K562 (cell line): ENCODE measurements at regions not wholly inside any gene's neighbourhood (a gene's known extent, or its start where the extent isn't known, plus 50 kb on each side); places are given as distances from the start of the nearest gene placed in this dataset.

Source experiments
- ATAC-seq: fragments of 200-7000 bp; cut with Tn5 transposase; 3 replicates; pipeline ENCODE4 v1.9.1; 2020; ENCODE audit warnings: moderate library complexity
- BruUV-seq: library from RNA; stranded (reverse); fragments of 400-500 nt; replicated peaks from 2 replicates; lab custom pipeline; 2021; lab: Mats Ljungman, UMichigan
- CTCF ChIA-PET: fragments of 300-600 bp; formaldehyde crosslinking; extraction: SDS; loops from one replicate; lab custom pipeline; 2021; ENCODE audit warnings: low intra/inter-chr PET ratio; lab: Yijun Ruan, JAX
- POLR2A ChIA-PET: fragments of 300-600, 350-650 bp; sonication (Branson Sonifier 250); formaldehyde crosslinking; extraction: SDS; loops from one replicate; lab custom pipeline; 2021; ENCODE audit warnings: antibody characterized with exemption, inconsistent platforms; lab: Yijun Ruan, JAX
- DNase-seq, 4 experiments: peaks; one replicate each; pipeline versions ENCODE4 v3.0.0 to v3.0.0-alpha.2; 2011 to 2018; ENCODE audit warnings: low spot score in 3 of 4, mixed read lengths in 3 of 4; ENCODE audit errors: extremely low read depth in 1 of 4
- FAIRE-seq: peaks from 2 replicates; lab custom pipeline; 2011; peaks lifted over from hg19 to GRCh38; lab: Jason Lieb, UNC
- H2AFZ ChIP-seq: 2 replicates; pipeline ENCODE4 v1.6.0; 2011; ENCODE audit warnings: low read depth, low read length, control low read depth, inconsistent platforms
- H3K27ac ChIP-seq: fragments of 200-600 bp; 3 replicates; pipeline ENCODE4 v1.8.0; 2011; ENCODE audit warnings: low read depth, mild to moderate bottlenecking, control low read depth, inconsistent platforms, low read length, moderate library complexity, mixed read lengths; ENCODE audit errors: extremely low read depth
- H3K27me3 ChIP-seq, 2 experiments: fragments of 300-600 bp in 1 of 2; 2 replicates in 1 of 2; 3 replicates in 1 of 2; pipeline versions ENCODE4 v1.6.0 to v1.8.0; 2011; ENCODE audit warnings: inconsistent platforms in 2 of 2, low read length in 2 of 2, mild to moderate bottlenecking in 1 of 2, mixed read lengths in 1 of 2, moderate library complexity in 1 of 2; ENCODE audit not compliant: control insufficient read depth in 2 of 2, insufficient read depth in 2 of 2
- H3K36me3 ChIP-seq: fragments of 300-600 bp; 3 replicates; pipeline ENCODE4 v1.8.0; 2011; ENCODE audit warnings: mild to moderate bottlenecking, low read length, inconsistent platforms; ENCODE audit not compliant: control insufficient read depth, insufficient read depth
- H3K4me1 ChIP-seq, 2 experiments: fragments of 200-600 bp in 1 of 2; replicated peaks in 1 of 2; 2 replicates in 1 of 2; 3 replicates in 1 of 2; pipeline versions ENCODE4 v1.5.1 to v1.8.0; 2011; ENCODE audit warnings: inconsistent platforms in 2 of 2, low read length in 2 of 2, mild to moderate bottlenecking in 1 of 2, mixed read lengths in 1 of 2, moderate library complexity in 1 of 2; ENCODE audit not compliant: control insufficient read depth in 2 of 2, insufficient read depth in 2 of 2
- H3K4me2 ChIP-seq: 2 replicates; pipeline ENCODE4 v1.6.1; 2011; ENCODE audit warnings: low read length, control low read depth, inconsistent platforms, mixed read lengths; ENCODE audit not compliant: insufficient read depth
- H3K4me3 ChIP-seq: fragments of 200-600 bp; sonication (generic), shearing (Covaris generic); 2 replicates; pipeline ENCODE4 v1.5.1; 2016; ENCODE audit warnings: control low read depth, inconsistent platforms
- H3K79me2 ChIP-seq: fragments of 200-600 bp; 3 replicates; pipeline ENCODE4 v1.8.0; 2011; ENCODE audit warnings: low read length, inconsistent platforms; ENCODE audit not compliant: control insufficient read depth, insufficient read depth
- H3K9ac ChIP-seq, 2 experiments: 2 replicates each; pipeline versions ENCODE4 v1.6.0 to v1.6.1; 2011; ENCODE audit warnings: low read depth in 2 of 2, low read length in 2 of 2, control low read depth in 1 of 2, inconsistent platforms in 1 of 2, mild to moderate bottlenecking in 1 of 2, mixed read lengths in 1 of 2; ENCODE audit not compliant: insufficient read depth in 1 of 2
- H3K9me1 ChIP-seq: one replicate; pipeline ENCODE4 v1.6.0; 2011; ENCODE audit warnings: inconsistent platforms, mild to moderate bottlenecking, low read length, moderate library complexity; ENCODE audit not compliant: control insufficient read depth, insufficient read depth
- H3K9me3 ChIP-seq: replicated peaks from 2 replicates; pipeline ENCODE4 v1.5.1; 2011; ENCODE audit warnings: low read depth, low read length, inconsistent platforms; ENCODE audit not compliant: control insufficient read depth, insufficient read depth
- H4K20me1 ChIP-seq: replicated peaks from 2 replicates; pipeline ENCODE4 v1.6.1; 2011; ENCODE audit warnings: low read length, inconsistent platforms, mixed read lengths; ENCODE audit not compliant: control insufficient read depth, insufficient read depth
- BCL6 ChIP-seq: fragments of 250-450 bp; sonication (Bioruptor Pico); IDR thresholded peaks from 2 replicates; pipeline ENCODE4 v1.4.0; 2020
- CCAR2 ChIP-seq: fragments of 200-400 bp; formaldehyde crosslinking; IDR thresholded peaks from 2 replicates; pipeline ENCODE4 v1.6.1; 2017; ENCODE audit warnings: mild to moderate bottlenecking, low read depth, low read length
- HSF4 ChIP-seq: fragments of 250-450 bp; sonication (Bioruptor Pico); IDR thresholded peaks from 2 replicates; pipeline ENCODE4 v2.1.2; 2022; ENCODE audit warnings: mild to moderate bottlenecking, moderate library complexity, borderline replicate concordance
- MAFK ChIP-seq: IDR thresholded peaks from 2 replicates; pipeline ENCODE4 v1.6.1; 2011; ENCODE audit warnings: low read length, improper control_type of control experiment
- PHF8 ChIP-seq: fragments of 200-600 bp; sonication (generic); IDR thresholded peaks from 2 replicates; pipeline ENCODE4 v1.6.1; 2012; ENCODE audit warnings: mixed run types, mild to moderate bottlenecking, inconsistent platforms, low read length, moderate library complexity, borderline replicate concordance
- POLR2B ChIP-seq: fragments of 450-650 bp; IDR thresholded peaks from 2 replicates; pipeline ENCODE4 v1.6.1; 2018; ENCODE audit warnings: low read depth; ENCODE audit not compliant: partially characterized antibody
- RFX7 ChIP-seq: fragments of 250-450 bp; sonication (Bioruptor Pico); IDR thresholded peaks from 2 replicates; pipeline ENCODE4 v1.5.1; 2021; ENCODE audit warnings: mild to moderate bottlenecking
- SREBF1 ChIP-seq: fragments of 150-350 bp; IDR thresholded peaks from 2 replicates; pipeline ENCODE4 v1.6.1; 2014; ENCODE audit warnings: antibody characterized with exemption, low read depth, low read length, borderline replicate concordance
- STAG1 ChIP-seq: sonication (generic); formaldehyde crosslinking; IDR thresholded peaks from 2 replicates; pipeline ENCODE4 v1.5.0; 2020; ENCODE audit warnings: missing genetic modification reagents, borderline replicate concordance
- TAF9B ChIP-seq: fragments of 450-650 bp; IDR thresholded peaks from 2 replicates; pipeline ENCODE4 v1.6.1; 2018; ENCODE audit warnings: mild to moderate bottlenecking; ENCODE audit not compliant: partially characterized antibody
- ZFP30 ChIP-seq: fragments of 250-450 bp; sonication (Bioruptor Pico); IDR thresholded peaks from 2 replicates; pipeline ENCODE4 v1.8.0; 2022; ENCODE audit warnings: moderate library complexity, mild to moderate bottlenecking, inconsistent platforms, borderline replicate concordance
- ZFX ChIP-seq: sonication (generic); formaldehyde crosslinking; IDR thresholded peaks from 2 replicates; pipeline ENCODE4 v1.8.0; 2022; ENCODE audit warnings: mild to moderate bottlenecking, missing genetic modification reagents, moderate library complexity
- ZNF589 ChIP-seq: fragments of 200-800 bp; sonication (Bioruptor generic); IDR thresholded peaks from 2 replicates; pipeline ENCODE4 v1.6.1; 2016; ENCODE audit warnings: low read depth, missing genetic modification characterization, missing compliant biosample characterization
- ZNF77 ChIP-seq: fragments of 250-450 bp; sonication (Bioruptor Pico); IDR thresholded peaks from 2 replicates; pipeline ENCODE4 v1.5.0; 2020
- WGBS: fragments of 100-300 bp; shearing (Covaris generic); methylation state at CpG from one replicate; pipeline ENCODE4 v1.1.6; 2016; ENCODE audit warnings: low coverage, mixed read lengths; ENCODE audit not compliant: insufficient coverage; ENCODE audit errors: missing lambda C conversion rate; 5-methylcytosine and 5-hydroxymethylcytosine counted together
- in situ Hi-C: fragments of 300-500 bp; cut with MboI; formaldehyde crosslinking; loops from 4 replicates; pipeline ENCODE4 v1.15.0; 2018; ENCODE audit warnings: inconsistent platforms, mixed read lengths
- intact Hi-C: fragments of 100-400 bp; cut with micrococcal nuclease; formaldehyde crosslinking; loops from 2 replicates; pipeline ENCODE4 v1.14.2; 2022
- TF ChIP-seq, protein P1 (sequence below): sonication (generic); formaldehyde crosslinking; IDR thresholded peaks from 2 replicates; pipeline ENCODE4 v1.8.0; 2022; ENCODE audit warnings: mild to moderate bottlenecking, low read depth, missing genetic modification reagents
- TF ChIP-seq, protein P2 (sequence below): fragments of 250-450 bp; sonication (Bioruptor Pico); IDR thresholded peaks from 2 replicates; pipeline ENCODE4 v1.9.0; 2021; ENCODE audit warnings: mild to moderate bottlenecking, inconsistent platforms
- TF ChIP-seq, protein P3 (sequence below): sonication (generic); formaldehyde crosslinking; IDR thresholded peaks from 2 replicates; pipeline ENCODE4 v1.8.0; 2022; ENCODE audit warnings: missing genetic modification reagents, mild to moderate bottlenecking, borderline replicate concordance

DNA sequence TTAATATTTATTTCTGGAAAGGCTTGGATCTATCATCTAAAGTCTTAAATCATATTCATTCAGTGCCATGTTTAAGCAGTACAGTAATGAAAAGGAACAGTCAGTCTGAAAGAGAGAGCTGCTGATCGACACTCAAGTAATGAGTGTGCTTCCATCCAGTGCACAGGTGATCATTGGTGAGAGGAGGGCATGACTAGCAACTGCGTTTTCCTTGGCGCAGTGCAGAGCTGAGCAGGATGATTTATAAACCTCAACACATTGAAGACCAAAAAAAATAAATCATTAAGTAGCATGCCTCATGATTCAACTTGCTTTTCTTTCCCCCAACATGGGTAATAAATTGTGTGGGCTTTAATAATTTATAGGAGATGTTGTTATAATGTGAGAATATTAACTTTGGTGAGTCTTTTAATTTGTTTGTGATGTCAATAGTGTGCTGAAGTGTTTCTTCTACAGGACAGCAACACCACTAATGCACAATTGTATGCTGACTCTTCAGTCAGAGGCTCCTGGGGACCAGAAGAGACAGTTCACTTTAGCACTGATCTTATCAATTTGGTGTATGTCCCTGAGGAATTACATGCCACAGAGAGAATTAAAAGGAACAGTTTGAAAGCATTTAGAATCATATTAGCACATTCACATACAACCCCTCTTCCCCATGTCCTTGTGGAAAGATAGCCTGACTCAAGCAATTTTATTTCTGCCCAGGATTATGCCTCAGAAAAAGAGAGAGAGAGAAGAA lies 199.7 kb upstream of the ADGRL2 start:
- H3K79me2 ChIP-seq: no peaks in the 10 kb centered on the region
- DNase-seq (no peak), FAIRE-seq (no peak), ATAC-seq (no peak)
- intact Hi-C loops: no loop called here
- no peaks in the 10 kb centered on the region for H3K4me1 ChIP-seq
- H3K9me3 ChIP-seq: no peaks in the 10 kb centered on the region
- H3K36me3 ChIP-seq: no peaks in the 10 kb centered on the region
- H3K9me1 ChIP-seq: no peaks in the 10 kb centered on the region
- H3K4me2 ChIP-seq: no peak overlapping the region
- in situ Hi-C loops: no loop called here
- no peak overlapping the region for H3K9ac ChIP-seq
- no TSS peak for BruUV-seq
- H3K27me3 ChIP-seq: no peaks in the 10 kb centered on the region
- no peaks in the 10 kb centered on the region for H4K20me1 ChIP-seq
- WGBS: 0% methylated on average over 3 of the region's 3 CpGs
- no peak overlapping the region for H3K27ac ChIP-seq
- POLR2A ChIA-PET: no interaction called here
- H2AFZ ChIP-seq: no peak overlapping the region
- no peak overlapping the region for H3K4me3 ChIP-seq
- TF ChIP-seq, protein P1, sequence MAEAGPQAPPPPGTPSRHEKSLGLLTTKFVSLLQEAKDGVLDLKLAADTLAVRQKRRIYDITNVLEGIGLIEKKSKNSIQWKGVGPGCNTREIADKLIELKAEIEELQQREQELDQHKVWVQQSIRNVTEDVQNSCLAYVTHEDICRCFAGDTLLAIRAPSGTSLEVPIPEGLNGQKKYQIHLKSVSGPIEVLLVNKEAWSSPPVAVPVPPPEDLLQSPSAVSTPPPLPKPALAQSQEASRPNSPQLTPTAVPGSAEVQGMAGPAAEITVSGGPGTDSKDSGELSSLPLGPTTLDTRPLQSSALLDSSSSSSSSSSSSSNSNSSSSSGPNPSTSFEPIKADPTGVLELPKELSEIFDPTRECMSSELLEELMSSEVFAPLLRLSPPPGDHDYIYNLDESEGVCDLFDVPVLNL: no peak
- TF ChIP-seq ZFX (CRISPR knock-in tag) (no peak), BCL6 (CRISPR knock-in tag) (no peak), ZNF77 (CRISPR knock-in tag) (no peak), ZFP30 (no peak), POLR2B (no peak), ZNF589 (CRISPR knock-in tag) (no peak), TAF9B (no peak), SREBF1 (no peak), HSF4 (CRISPR knock-in tag) (no peak), MAFK (no peak), STAG1 (no peak), CCAR2 (no peak), RFX7 (no peak), PHF8 (no peak)
- TF ChIP-seq, protein P2, sequence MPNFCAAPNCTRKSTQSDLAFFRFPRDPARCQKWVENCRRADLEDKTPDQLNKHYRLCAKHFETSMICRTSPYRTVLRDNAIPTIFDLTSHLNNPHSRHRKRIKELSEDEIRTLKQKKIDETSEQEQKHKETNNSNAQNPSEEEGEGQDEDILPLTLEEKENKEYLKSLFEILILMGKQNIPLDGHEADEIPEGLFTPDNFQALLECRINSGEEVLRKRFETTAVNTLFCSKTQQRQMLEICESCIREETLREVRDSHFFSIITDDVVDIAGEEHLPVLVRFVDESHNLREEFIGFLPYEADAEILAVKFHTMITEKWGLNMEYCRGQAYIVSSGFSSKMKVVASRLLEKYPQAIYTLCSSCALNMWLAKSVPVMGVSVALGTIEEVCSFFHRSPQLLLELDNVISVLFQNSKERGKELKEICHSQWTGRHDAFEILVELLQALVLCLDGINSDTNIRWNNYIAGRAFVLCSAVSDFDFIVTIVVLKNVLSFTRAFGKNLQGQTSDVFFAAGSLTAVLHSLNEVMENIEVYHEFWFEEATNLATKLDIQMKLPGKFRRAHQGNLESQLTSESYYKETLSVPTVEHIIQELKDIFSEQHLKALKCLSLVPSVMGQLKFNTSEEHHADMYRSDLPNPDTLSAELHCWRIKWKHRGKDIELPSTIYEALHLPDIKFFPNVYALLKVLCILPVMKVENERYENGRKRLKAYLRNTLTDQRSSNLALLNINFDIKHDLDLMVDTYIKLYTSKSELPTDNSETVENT: no peak
- TF ChIP-seq, protein P3, sequence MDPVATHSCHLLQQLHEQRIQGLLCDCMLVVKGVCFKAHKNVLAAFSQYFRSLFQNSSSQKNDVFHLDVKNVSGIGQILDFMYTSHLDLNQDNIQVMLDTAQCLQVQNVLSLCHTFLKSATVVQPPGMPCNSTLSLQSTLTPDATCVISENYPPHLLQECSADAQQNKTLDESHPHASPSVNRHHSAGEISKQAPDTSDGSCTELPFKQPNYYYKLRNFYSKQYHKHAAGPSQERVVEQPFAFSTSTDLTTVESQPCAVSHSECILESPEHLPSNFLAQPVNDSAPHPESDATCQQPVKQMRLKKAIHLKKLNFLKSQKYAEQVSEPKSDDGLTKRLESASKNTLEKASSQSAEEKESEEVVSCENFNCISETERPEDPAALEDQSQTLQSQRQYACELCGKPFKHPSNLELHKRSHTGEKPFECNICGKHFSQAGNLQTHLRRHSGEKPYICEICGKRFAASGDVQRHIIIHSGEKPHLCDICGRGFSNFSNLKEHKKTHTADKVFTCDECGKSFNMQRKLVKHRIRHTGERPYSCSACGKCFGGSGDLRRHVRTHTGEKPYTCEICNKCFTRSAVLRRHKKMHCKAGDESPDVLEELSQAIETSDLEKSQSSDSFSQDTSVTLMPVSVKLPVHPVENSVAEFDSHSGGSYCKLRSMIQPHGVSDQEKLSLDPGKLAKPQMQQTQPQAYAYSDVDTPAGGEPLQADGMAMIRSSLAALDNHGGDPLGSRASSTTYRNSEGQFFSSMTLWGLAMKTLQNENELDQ (CRISPR knock-in tag): no peak
- CTCF ChIA-PET: no interaction called here
